HepG2 (cell line): ENCODE measurements at regions not wholly inside any gene's neighbourhood (a gene's known extent, or its start where the extent isn't known, plus 50 kb on each side); places are given as distances from the start of the nearest gene placed in this dataset.

Source experiments
- ATAC-seq: fragments of 200-7000 bp; cut with Tn5 transposase; 3 replicates; pipeline ENCODE4 v1.9.1; 2020; ENCODE audit warnings: mild to moderate bottlenecking, moderate library complexity
- BruUV-seq: library from RNA; stranded (reverse); fragments of 400-500 nt; replicated peaks from 2 replicates; lab custom pipeline; 2021; lab: Mats Ljungman, UMichigan
- CTCF ChIA-PET: fragments of 300-600 bp; formaldehyde crosslinking; extraction: SDS; loops from one replicate; lab custom pipeline; 2021; ENCODE audit warnings: low total read pairs, inconsistent platforms, low intra/inter-chr PET ratio; lab: Yijun Ruan, JAX
- POLR2A ChIA-PET: fragments of 350-600 bp; sonication (Branson Sonifier 250); formaldehyde crosslinking; loops from one replicate; lab custom pipeline; 2020; ENCODE audit warnings: antibody characterized with exemption, inconsistent platforms; lab: Yijun Ruan, JAX
- DNase-seq: peaks from one replicate; pipeline ENCODE4 v3.0.0-alpha.2; 2015; ENCODE audit warnings: low spot score
- FAIRE-seq: peaks from 3 replicates; lab custom pipeline; 2011; peaks lifted over from hg19 to GRCh38; lab: Jason Lieb, UNC
- H2AFZ ChIP-seq: one replicate; pipeline ENCODE4 v1.6.1; 2011; ENCODE audit warnings: low read length, inconsistent platforms
- H3K27ac ChIP-seq: fragments of 300-600 bp; 3 replicates; pipeline ENCODE4 v1.8.0; 2011; ENCODE audit warnings: mixed run types, mild to moderate bottlenecking, mixed read lengths, low read length, inconsistent platforms; ENCODE audit not compliant: insufficient read depth; ENCODE audit errors: extremely low read length
- H3K27me3 ChIP-seq, 2 experiments: fragments of 200-600 bp in 1 of 2; 2 replicates in 1 of 2; 3 replicates in 1 of 2; pipeline versions ENCODE4 v1.6.0 to v1.8.0; 2011; ENCODE audit warnings: low read length in 2 of 2, mild to moderate bottlenecking in 2 of 2, moderate library complexity in 2 of 2, inconsistent platforms in 1 of 2; ENCODE audit not compliant: insufficient read depth in 2 of 2, control insufficient read depth in 1 of 2
- H3K36me3 ChIP-seq, 2 experiments: fragments of 200-600 bp in 1 of 2; replicated peaks in 1 of 2; 2 replicates in 1 of 2; 3 replicates in 1 of 2; pipeline versions ENCODE4 v1.5.1 to v1.8.0; 2011; ENCODE audit warnings: low read length in 2 of 2, inconsistent platforms in 1 of 2; ENCODE audit not compliant: insufficient read depth in 2 of 2, control insufficient read depth in 1 of 2
- H3K4me1 ChIP-seq: 2 replicates; pipeline ENCODE4 v1.5.1; 2012; ENCODE audit warnings: low read length, inconsistent platforms; ENCODE audit not compliant: insufficient read depth
- H3K4me2 ChIP-seq: 2 replicates; pipeline ENCODE4 v1.6.0; 2011; ENCODE audit warnings: low read depth, low read length, inconsistent platforms
- H3K4me3 ChIP-seq, 3 experiments: fragments of 200-600 bp in 1 of 3; sonication (generic), shearing (Covaris generic) in 1 of 3; replicated peaks in 1 of 3; 2 replicates each; pipeline ENCODE4 v1.5.1; 2011 to 2016; ENCODE audit warnings: low read length in 3 of 3, inconsistent platforms in 2 of 3, low read depth in 2 of 3, mild to moderate bottlenecking in 2 of 3, control low read depth in 1 of 3, mixed read lengths in 1 of 3; ENCODE audit not compliant: insufficient read depth in 1 of 3
- H3K79me2 ChIP-seq: one replicate; pipeline ENCODE4 v1.6.1; 2011; ENCODE audit warnings: low read length, inconsistent platforms; ENCODE audit not compliant: insufficient read depth
- H3K9ac ChIP-seq: 2 replicates; pipeline ENCODE4 v1.6.0; 2011; ENCODE audit warnings: mild to moderate bottlenecking, low read depth, low read length, inconsistent platforms; ENCODE audit not compliant: insufficient read depth
- H3K9me3 ChIP-seq: 2 replicates; pipeline ENCODE4 v1.5.1; 2012; ENCODE audit warnings: mild to moderate bottlenecking, low read length
- H4K20me1 ChIP-seq: 2 replicates; pipeline ENCODE4 v1.6.0; 2011; ENCODE audit warnings: inconsistent platforms, mild to moderate bottlenecking, low read length, moderate library complexity; ENCODE audit not compliant: insufficient read depth
- GABPB1 ChIP-seq: IDR thresholded peaks from 2 replicates; pipeline ENCODE4 v1.6.1; 2016; ENCODE audit warnings: mild to moderate bottlenecking, missing genetic modification reagents, moderate library complexity, missing compliant biosample characterization
- HNF4A ChIP-seq: sonication (generic); formaldehyde crosslinking; IDR thresholded peaks from 2 replicates; pipeline ENCODE4 v1.4.0; 2020; ENCODE audit warnings: missing genetic modification reagents
- IRX3 ChIP-seq: sonication (generic); formaldehyde crosslinking; IDR thresholded peaks from 2 replicates; pipeline ENCODE4 v1.8.1; 2023; ENCODE audit warnings: mild to moderate bottlenecking, low read depth, missing genetic modification reagents, borderline replicate concordance
- TEAD3 ChIP-seq: optimal IDR thresholded peaks from 2 replicates; pipeline ENCODE3; 2016; ENCODE audit warnings: borderline replicate concordance
- ZNF230 ChIP-seq: sonication (generic); formaldehyde crosslinking; IDR thresholded peaks from 2 replicates; pipeline ENCODE4 v1.4.0; 2020; ENCODE audit warnings: mild to moderate bottlenecking, missing genetic modification reagents
- ZNF280B ChIP-seq: sonication (generic); formaldehyde crosslinking; IDR thresholded peaks from 2 replicates; pipeline ENCODE4 v1.5.0; 2020; ENCODE audit warnings: missing genetic modification reagents, mild to moderate bottlenecking, borderline replicate concordance
- ZNF546 ChIP-seq: sonication (generic); formaldehyde crosslinking; conservative IDR thresholded peaks from 2 replicates; pipeline ENCODE4 v1.8.1; 2023; ENCODE audit warnings: mild to moderate bottlenecking, missing genetic modification reagents
- ZNF562 ChIP-seq: sonication (generic); formaldehyde crosslinking; IDR thresholded peaks from 2 replicates; pipeline ENCODE4 v1.8.0; 2022; ENCODE audit warnings: missing genetic modification reagents, borderline replicate concordance
- ZNF569 ChIP-seq: sonication (generic); formaldehyde crosslinking; IDR thresholded peaks from 2 replicates; pipeline ENCODE4 v1.5.0; 2020; ENCODE audit warnings: mild to moderate bottlenecking, missing genetic modification reagents, moderate library complexity, borderline replicate concordance
- ZNF574 ChIP-seq: sonication (generic); formaldehyde crosslinking; IDR thresholded peaks from 2 replicates; pipeline ENCODE4 v1.4.0; 2020; ENCODE audit warnings: missing genetic modification reagents
- ZNF713 ChIP-seq: sonication (generic); formaldehyde crosslinking; IDR thresholded peaks from 2 replicates; pipeline ENCODE4 v1.4.0; 2020; ENCODE audit warnings: mild to moderate bottlenecking, missing genetic modification reagents
- WGBS: methylation state at CpG from one replicate; pipeline ENCODE4 v1.1.6; 2017; ENCODE audit warnings: low lambda C conversion rate; 5-methylcytosine and 5-hydroxymethylcytosine counted together
- in situ Hi-C: cut with HindIII; loops from 2 replicates; pipeline ENCODE4 v1.10.0; 2017; ENCODE audit warnings: low pct_unique_long_range_greater_than_20kb; ENCODE audit not compliant: extremely low pct_ligation_motif_present
- intact Hi-C: fragments of 100-400 bp; cut with micrococcal nuclease; formaldehyde crosslinking; loops from one replicate; pipeline ENCODE4 v1.10.0; 2022; ENCODE audit not compliant: unreplicated experiment
- TF ChIP-seq, protein P1 (sequence below): sonication (generic); formaldehyde crosslinking; IDR thresholded peaks from 2 replicates; pipeline ENCODE4 v1.5.0; 2020; ENCODE audit warnings: missing genetic modification reagents, mild to moderate bottlenecking, borderline replicate concordance

- TF ChIP-seq ZNF562 (CRISPR knock-in tag) (no peak), ZNF230 (CRISPR knock-in tag) (no peak)
- TF ChIP-seq, protein P1, sequence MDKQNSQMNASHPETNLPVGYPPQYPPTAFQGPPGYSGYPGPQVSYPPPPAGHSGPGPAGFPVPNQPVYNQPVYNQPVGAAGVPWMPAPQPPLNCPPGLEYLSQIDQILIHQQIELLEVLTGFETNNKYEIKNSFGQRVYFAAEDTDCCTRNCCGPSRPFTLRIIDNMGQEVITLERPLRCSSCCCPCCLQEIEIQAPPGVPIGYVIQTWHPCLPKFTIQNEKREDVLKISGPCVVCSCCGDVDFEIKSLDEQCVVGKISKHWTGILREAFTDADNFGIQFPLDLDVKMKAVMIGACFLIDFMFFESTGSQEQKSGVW (CRISPR knock-in tag): no peak
Observed at GRCh38 chr3:34200576-34200975, 402.1 kb downstream of the PDCD6IP start (continued).

GRCh38 chr3:34202975-34203374 lies 404.5 kb downstream of the PDCD6IP start:
- no TSS peak for BruUV-seq
- Histone ChIP-seq H3K36me3 (no peaks in the 10 kb centered on the region), H4K20me1 (no peaks in the 10 kb centered on the region), H3K79me2 (no peaks in the 10 kb centered on the region), H3K4me2 (no peak overlapping the region), H3K4me1 (no peaks in the 10 kb centered on the region), H2AFZ (no peak overlapping the region), H3K9me3 (no peaks in the 10 kb centered on the region), H3K27me3 (no peaks in the 10 kb centered on the region), H3K4me3 (no peak overlapping the region), H3K27ac (no peak overlapping the region), H3K9ac (no peak overlapping the region)
- TF ChIP-seq GABPB1 (CRISPR knock-in tag) (no peak), TEAD3 (CRISPR knock-in tag) (no peak), HNF4A (CRISPR knock-in tag) (no peak)
- DNase-seq (no peak), FAIRE-seq (no peak), ATAC-seq (no peak)
- intact Hi-C loops (no loop called here), in situ Hi-C loops (no loop called here)
- ChIA-PET CTCF (no interaction called here), POLR2A (no interaction called here)
- 28% methylated on average over 3 of the region's 3 CpGs for WGBS

GRCh38 chr3:34203386-34203785 lies 405.0 kb downstream of the PDCD6IP start:
- H3K9ac ChIP-seq: no peak overlapping the region
- no peaks in the 10 kb centered on the region for H3K27me3 ChIP-seq
- ATAC-seq (no peak), DNase-seq (no peak), FAIRE-seq (no peak)
- WGBS: 10% methylated on average over 4 of the region's 4 CpGs
- intact Hi-C loops: no loop called here
- H2AFZ ChIP-seq: no peak overlapping the region
- H4K20me1 ChIP-seq: no peaks in the 10 kb centered on the region
- no peak overlapping the region for H3K4me2 ChIP-seq
- no peaks in the 10 kb centered on the region for H3K4me1 ChIP-seq
- no peaks in the 10 kb centered on the region for H3K36me3 ChIP-seq
- CTCF ChIA-PET: no interaction called here
- H3K4me3 ChIP-seq: no peak overlapping the region
- POLR2A ChIA-PET: no interaction called here
- no peak overlapping the region for H3K27ac ChIP-seq
- no peaks in the 10 kb centered on the region for H3K79me2 ChIP-seq
- no peaks in the 10 kb centered on the region for H3K9me3 ChIP-seq
- BruUV-seq: no TSS peak
- in situ Hi-C loops: no loop called here
- TF ChIP-seq IRX3: no peak
- TF ChIP-seq ZNF546 (CRISPR knock-in tag): no peak
- no peak for TF ChIP-seq ZNF569 (CRISPR knock-in tag)
- TF ChIP-seq ZNF713 (CRISPR knock-in tag): no peak
- TF ChIP-seq ZNF280B (CRISPR knock-in tag): no peak
- TF ChIP-seq ZNF574 (CRISPR knock-in tag): no peak
